Stimulated activated CD4-positive, alpha-beta T cell treated with anti-CD3 and anti-CD28 coated beads, Interleukin-4, amount 100 ng/mL, for 1 hour (primary cell): ENCODE measurements at regions not wholly inside any gene's neighbourhood (a gene's known extent, or its start where the extent isn't known, plus 50 kb on each side); places are given as distances from the start of the nearest gene placed in this dataset.

Source experiments
- DNase-seq: peaks from one replicate; pipeline ENCODE4 v3.0.0-alpha.2; 2020

DNA sequence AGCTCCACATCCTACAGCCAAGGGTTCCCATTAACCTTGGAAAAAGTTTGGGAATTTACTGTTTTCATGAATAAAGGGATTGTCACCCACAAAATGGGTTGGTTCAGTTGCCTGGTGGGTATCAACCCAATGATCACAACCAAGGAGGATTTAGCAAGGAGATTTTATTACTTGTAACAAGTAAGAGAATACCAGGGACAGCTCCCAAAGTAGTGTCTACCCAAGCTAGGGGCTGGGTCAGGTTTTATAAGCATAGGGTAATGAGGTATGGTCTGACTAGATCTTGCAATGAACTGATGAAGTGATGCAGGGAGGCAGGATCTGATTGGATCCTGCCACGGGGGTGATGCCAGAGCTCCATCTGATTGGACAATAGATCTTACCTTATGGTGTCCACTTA is 681.8 kb downstream of the SLC4A3 start:
- no peak for DNase-seq

DNA sequence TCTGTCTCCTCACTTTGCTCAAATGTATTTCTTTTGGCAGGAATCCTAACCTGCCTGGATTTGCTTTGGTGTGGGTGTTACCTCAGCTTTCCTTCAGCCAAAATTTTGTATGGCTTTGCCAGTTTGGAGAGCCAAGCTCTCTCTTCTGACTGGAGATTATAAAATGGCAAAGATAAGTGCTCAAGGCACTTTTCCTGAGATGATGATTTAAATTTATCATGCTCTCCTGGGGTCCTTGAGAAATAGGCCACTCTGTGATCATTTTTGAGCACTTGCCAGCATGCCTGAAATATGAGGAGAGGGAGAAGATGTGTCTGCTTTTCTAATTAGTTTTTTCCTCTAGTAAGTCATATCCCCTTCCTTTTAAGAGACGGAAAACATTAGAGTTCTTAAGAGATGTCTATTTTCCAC is 683.0 kb downstream of the SLC4A3 start:
- DNase-seq, result no peak

DNA sequence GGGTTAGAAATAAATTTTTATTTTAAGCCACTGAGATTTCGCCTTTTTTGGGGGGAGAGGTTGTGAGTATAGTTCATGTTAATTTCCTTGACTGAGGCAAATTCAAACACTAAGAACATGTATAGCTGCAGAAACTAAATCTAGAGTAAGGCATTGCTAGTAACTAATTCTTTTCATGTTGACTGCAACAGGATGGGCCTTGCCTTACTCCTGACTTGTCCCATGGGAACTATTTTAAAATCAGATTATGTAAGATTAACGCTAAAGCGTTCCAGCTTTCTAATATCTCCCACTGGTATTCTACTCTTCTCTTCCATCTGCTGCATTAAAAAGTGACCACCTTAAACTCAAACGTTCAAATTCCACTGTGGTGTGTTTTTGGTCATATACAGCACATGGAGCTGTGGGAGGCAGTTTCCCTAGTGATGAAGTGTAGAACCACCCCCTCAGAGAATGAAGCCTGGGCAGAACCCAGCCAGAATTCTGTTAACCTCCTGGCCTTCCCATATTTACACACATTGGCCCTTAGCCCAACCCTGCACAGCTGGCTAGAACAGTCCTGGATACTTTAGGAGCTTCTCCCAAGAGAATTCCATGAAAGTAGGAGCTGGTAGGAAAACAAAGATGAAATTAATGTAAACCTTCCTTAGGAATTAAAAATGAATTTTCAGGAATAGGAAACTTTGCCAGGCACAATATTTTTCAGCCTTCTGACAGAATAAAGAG is 687.8 kb downstream of the SLC4A3 start:
- no peak for DNase-seq

DNA sequence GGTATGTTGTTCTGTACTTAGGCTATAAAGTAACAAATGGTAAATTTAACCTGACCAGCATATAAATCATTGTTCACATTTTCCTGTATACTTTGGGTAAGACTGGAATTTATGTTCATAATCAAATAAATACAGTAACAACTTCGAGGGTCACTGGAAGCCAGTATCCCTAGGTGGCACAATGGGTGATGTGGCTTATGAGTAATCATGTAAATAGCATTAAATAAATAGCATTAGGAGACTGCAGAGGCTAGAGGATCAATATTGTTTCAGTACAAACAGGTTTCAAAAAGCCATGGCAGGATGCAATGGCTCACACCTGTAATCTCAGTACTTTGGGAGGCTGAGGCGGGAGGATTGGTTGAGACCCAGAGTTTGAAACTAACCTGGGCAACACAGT is 690.6 kb downstream of the SLC4A3 start:
- DNase-seq, result no peak

DNA sequence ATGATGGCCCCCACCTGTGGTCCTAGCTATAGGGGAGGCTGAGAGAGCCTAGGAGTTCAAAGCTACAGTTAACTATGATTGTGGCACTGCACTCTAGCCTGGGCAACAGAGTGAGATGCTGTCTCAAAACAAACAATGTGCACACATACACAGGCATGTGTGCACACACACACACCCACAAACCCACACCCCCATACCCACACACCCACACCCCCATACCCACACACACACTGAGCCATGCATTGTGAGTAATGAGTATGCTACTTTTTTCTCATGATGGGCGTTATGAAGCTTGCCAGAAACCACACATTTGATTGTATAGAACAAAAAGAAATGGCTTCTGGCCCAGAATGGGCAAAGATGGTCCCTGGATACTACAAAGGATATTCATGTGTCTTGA is 691.1 kb downstream of the SLC4A3 start:
- DNase-seq, result no peak

DNA sequence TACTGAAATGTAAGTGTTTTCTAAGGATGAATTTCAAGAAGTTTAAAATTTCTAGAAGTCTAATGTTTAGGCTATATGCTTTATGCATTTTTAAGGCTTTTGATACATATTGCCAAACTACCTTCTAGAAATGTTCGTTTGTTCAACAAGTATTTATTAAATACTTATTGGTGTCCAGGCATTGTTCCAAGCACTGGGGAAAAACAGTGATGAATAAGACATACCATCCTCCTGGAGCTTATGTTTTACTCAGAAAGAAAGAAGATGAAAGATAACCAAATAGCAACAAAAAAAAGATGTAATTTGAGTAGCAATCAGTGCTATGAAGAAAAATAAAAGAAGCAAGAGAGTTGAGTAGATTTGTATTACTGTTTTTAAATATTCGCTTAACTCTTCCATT is 692.9 kb downstream of the SLC4A3 start:
- no peak for DNase-seq

DNA sequence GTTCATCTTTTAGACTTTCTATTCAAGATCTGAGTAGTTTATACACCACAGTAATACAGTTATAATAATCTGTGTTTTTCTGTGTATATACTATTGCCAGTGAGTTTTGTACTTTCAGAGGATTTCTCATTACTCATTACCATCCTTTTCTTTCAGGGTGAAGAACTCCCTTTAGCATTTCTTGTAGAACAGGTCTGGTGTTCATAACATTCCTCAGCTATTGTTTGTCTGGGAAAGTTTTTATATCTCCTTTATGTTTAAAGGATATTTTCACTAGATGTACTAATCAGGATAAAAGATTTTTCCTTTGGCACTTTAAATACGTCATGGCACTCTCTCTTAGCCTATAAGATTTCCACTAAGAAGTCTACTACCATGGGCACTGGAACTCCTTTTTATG is 705.5 kb downstream of the SLC4A3 start:
- DNase-seq, result no peak

DNA sequence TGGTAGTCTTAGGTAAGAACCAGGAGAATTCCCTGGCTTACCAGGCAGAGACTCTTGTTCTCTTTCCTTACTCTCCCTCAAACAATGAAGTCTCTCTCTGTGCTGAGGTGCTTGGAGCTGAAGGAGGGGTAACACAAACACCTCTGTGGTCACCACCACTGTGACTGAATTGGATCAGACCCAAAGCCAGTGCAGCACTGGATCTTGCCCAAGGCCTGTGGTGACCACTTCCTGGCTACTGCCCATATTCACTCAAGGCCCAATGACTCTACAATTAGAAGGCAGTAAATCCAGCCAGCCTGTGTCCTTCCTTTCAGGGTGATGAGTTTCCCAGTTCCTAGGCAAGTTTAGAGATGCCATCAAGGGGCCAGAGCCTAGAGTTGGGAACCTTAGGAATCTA is 706.8 kb downstream of the SLC4A3 start:
- DNase-seq, result no peak

DNA sequence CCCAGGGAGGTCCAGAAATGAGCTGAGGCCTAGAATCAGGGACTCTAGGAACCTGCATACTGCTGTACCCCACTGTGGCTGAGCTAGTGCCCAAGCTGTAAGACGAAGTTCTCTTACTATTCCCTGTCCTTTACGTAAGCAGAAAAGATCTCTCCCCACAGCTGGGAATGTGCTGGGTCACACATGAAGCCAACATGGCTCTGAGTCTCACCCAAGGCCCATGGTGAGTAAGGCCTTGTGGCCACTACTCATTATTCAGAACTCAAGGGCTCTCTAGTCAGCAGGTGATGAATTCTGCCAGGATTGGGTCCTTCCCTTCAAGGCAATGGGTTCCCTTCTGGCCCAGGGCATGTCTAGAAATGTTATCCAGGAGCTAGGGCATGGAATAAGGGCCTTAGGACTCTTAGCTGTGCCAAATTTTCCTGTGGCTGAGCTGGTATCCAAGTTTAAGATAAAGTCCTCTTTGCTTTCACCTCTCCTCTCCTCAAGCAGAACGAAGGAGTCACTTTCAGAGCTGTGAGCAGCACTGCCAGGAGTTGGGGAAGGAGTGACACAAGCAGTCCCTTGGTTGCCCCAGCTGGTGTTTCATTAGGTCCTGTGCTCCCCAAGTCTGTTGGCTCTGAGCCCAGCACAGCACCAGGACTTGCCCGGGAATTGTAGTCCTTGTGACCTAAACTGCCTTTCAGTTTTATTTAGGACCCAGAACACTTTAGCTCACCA is 707.6 kb downstream of the SLC4A3 start:
- no peak for DNase-seq

DNA sequence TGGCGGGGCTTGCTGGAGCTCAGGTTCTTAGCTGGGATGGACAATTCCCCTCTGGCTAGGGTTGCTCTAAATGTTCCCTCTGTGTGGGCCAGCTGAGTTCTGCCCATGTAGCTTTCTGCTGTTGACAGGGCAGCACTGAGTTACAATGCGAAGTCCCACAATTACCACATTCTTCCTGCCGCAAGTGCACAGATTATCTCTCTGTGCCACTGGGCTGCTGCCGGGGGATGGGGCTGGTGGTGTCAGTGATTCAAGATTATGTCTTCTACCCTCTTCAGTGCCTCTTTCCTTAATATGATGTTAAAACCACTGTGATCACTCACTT is 708.1 kb downstream of the SLC4A3 start:
- DNase-seq, result no peak

DNA sequence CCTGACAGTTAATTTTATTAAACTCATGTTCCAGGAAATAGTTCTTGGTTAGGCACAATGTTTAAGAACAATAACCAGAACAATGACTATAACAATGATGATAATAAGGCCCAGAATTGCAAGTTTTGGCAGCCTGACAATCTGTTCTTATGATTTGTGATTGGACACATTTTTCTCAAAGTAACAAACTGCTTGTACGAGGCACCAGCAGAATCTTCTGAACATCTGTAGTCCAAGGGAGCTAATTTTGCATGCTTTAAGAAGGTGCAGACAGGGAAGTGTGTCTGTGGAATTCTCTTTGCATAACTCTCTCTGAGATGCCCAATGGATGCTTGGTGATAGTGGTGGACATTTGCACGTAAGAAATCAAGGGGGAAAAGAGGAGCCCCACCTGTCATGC is 709.3 kb downstream of the SLC4A3 start:
- DNase-seq, result no peak

DNA sequence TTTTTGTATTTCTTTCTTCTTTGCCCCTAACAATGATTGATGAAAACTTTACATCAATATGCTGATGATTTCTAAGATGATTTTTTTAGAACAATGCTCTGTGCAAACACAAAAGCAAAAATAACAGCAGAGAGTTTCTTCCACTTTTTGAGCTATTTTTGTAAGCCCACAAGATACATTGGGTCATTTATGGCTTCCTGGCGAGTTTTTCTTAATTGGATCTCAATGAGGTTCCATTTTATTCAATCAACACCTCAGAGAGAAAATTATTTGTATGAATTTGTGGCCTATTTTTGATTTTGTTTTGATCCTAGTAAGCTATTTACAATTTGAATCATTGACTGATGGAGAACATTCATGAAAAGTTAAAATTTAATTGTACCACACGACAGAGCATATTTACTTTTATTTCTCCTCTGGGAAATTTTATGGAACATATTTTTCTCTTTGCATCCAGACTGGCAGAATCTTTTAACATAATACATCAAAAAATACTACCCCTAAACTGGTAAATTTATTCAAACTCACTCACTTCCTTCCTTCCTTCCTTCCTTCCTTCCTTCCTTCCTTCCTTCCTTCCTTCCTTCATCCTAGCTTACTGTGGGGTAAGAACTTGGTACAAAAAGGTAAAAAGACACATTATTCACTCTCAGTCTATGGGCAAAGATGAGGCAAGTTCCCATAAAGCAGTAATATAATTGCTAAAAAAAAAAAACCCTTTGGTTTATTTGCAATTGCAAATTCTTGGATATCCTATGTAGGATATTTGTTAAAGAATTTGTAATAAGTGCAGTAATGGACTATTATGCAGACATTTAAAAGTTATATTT is 710.4 kb downstream of the SLC4A3 start:
- no peak for DNase-seq

DNA sequence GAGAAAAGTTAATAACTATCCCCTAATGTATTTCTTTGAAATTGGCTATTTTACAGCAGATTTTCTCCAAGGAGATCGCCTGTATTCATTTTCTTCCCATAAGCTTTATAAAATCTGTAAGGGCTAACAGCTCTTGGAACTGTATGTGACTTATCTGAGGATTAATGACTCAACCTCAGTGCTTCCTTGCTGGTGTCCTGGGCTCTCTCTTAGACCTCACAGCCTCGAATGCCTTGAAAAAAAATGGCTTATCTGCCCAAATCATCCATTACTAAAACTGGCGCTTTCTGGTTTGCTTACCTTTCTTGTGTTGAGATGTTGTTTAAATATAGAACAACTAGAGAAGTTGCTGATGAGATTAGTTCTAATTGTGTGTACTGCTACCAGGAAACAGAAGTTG is 713.6 kb downstream of the SLC4A3 start:
- no peak for DNase-seq

DNA sequence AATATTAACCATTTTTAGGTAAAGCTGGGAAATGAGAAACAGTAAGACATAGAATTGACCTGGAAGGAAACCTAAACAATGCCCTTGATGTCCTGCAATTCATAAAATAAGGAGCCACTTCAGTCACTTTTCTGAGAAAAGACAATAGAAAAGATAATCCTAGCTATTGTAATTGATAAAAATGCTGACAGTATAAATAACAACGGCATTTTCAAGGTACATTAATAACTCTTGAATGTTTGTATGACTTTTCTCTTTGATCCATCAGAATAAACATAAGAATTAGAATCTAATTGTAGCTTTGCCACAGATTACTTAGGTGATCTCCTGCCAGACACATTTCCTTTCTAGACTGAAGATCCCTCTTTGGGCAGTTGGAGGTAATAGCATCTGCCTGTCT is 719.5 kb downstream of the SLC4A3 start:
- DNase-seq, result no peak

DNA sequence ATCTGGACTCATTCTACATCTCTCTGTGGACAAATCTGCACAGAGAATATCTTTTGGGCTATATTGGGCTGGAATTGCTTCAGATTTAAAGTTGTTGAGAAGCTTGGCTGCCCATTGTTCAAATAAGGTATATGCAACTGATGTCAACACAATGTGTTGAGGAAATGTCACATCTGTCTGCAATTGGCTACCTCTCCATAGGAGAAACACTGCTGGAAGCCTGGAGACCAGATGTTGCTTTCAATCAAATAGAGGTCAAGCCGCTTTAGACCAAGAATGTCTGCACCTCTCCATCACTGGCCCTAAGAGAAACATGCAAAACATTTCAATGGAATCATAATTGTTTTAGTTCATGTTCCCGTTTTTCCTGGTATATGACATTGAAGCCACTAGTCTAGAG is 720.2 kb downstream of the SLC4A3 start:
- DNase-seq, result no peak

DNA sequence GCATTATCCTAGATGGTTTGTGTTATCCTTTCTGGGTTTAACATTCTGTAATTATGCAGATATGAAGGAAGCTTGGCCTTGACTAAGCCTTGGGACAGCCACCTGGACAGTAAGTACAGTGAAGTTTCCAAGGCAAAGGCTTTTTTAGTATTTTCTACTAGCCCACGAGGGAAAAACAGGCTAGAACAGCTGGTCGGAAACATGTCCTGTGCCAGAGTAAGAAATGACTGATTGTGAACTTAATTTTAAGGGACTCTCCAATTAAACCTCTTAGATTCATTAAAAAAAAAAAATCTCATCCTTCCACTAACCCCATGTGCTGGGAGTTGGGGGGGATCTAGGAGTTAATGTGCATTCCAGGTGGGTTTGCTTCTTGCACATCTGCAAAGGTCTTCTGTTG is 720.8 kb downstream of the SLC4A3 start:
- no peak for DNase-seq

DNA sequence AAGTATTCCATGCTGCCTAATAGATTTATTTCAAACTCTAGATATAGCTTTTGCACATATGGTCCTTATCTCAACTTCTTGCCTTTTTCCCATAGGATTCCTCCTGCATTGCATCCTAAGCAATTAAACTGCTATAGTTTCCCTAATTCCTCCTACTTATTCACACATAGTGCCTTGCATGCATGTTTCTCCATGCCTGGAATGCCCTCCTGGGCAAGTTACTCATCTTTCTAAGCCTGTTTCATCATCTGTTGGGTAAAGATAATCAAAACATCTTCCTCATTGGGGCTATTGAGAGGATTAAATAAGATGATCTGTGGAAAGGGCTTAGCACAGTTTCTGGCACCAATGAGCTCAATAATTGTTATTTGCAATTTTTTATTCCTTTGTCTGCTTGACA is 726.5 kb downstream of the SLC4A3 start:
- DNase-seq, result no peak

DNA sequence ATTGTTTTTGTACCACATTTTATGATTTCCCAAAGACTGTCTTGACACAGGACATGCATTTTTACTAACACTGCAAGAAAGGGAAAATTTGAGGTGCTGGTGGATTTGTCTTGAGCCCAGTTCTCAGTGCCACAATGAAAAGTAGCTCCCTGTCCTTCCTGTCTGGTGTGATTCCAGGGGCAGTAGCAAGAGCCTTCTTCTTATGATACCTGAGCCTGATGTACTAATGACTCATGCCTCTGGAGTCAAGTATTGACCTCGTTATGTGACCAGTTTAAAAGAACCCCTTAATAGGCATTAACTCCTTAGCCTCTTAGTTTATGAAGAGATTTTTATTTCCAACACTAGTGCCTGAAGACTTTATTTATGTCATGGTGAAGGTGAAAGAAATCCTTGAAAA is 728.6 kb downstream of the SLC4A3 start:
- no peak for DNase-seq

DNA sequence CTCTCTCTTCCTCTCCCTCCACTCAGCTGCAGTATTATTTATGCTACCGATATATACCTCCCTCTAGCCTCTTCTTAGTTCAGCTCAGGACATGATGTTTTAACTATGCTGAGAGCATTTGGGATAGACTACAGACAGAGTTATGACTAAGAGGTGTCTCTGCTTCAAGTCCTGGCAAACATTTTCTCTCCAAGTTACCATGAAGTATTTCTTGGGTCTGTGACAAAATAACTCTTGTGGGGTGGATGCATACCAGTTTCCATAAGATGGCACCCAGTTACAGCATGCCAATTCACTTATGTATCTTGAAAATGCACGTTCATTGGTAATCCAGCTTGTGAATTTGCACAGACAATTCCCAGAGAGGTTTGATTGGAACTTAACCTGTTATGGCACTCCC is 737.6 kb downstream of the SLC4A3 start:
- DNase-seq, result no peak

DNA sequence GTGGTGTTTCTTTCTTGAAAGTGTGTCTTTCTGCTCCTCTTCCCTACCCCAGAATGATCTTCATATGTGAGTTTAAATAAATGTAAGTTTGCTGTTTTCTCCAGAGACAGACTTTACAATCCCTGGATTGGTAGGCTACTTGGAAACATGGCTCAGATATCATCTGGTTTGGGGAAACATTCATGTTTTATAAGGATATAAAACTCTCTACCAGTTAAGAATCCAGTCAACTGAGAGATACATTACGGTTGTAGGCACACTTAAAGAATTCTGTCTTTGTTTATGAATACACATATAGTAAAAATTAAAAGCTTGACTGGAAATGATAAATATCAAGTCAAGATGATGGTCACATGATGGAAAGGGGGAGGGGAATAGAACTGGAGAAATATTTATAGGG is 739.3 kb downstream of the SLC4A3 start:
- no peak for DNase-seq

DNA sequence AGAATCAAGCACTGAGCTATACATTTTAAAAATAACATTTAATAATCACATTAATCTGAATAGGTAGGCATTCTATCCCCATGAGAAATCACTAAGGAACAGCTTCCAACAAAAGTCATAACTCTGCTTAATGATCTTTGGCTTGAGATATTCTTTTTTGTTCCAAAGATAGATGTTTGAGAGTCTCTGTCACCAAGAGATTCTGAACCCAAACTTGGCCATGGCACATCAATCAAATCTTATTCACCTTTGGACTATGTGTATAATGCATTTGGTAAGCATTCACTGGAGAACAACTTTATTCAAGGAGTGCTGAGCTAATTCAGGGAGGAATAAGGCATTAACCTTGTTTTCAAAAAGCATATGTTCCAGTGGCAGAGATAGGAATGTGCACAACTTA is 743.3 kb downstream of the SLC4A3 start:
- DNase-seq, result no peak

DNA sequence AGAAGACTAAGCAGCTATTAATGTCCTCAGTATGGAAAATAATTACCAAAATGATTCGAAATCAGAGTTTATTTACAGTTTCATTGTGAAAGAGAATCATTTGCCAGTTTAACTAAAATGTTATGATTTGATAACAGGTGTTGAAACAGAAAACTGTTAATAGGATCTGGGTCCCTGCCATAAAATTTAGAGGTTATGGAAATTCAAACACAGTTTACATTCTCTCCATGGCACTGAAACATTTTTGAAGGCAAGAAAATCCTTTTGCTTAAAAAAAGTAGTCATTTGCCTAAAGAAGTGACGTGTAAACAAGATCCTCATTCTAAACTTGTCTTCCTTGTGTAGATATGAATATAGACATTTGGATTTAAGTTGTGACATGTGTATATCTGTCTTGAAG is 743.8 kb downstream of the SLC4A3 start:
- no peak for DNase-seq

DNA sequence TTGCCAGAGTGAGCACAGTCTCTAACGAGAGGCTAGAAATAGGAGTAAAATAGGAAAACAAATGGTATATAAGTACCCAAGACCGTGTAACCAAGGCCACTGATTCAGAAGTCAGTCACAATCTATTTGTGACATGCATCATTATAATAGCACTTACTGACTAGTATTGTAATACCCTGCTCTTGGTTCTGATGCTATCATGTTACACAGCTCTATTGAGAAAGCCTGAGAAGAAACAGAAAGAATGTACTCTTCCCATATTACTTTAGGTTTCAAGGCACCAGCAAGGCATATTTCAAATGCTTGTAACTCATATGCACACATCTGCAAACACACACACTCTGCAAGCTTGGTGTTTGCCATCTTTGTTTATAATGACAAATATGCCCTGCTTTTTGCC is 746.4 kb downstream of the SLC4A3 start:
- no peak for DNase-seq

DNA sequence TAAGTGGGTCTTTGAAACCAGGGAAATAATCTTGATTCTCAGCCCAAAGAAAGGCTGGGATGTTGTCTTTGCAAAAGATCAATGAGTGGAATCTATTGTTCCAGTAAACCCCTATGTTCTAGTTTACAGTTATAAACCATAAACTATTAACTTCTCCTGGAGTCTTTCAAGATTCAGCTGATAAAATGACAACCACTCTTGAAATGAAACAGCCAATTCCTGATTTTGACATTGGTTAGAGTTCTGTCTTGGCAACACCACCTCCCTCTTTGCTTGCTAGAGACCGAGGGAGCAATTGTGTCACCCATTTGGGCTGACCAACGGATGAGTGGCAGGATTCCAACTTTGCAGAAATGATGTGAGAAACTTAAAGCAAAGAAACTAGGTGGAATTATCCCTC is 746.9 kb downstream of the SLC4A3 start:
- DNase-seq, result no peak
